RWPE2 (cell line): ENCODE measurements at regions not wholly inside any gene's neighbourhood (a gene's known extent, or its start where the extent isn't known, plus 50 kb on each side); places are given as distances from the start of the nearest gene placed in this dataset.

Source experiments
- ATAC-seq: fragments of 200-7000 bp; cut with Tn5 transposase; 3 replicates; pipeline ENCODE4 v1.9.1; 2021; ENCODE audit warnings: low read depth
- DNase-seq: peaks from one replicate; pipeline ENCODE4 v3.0.0-alpha.2; 2020; ENCODE audit warnings: low spot score
- H3K27ac ChIP-seq: fragments of 450-650 bp; 2 replicates; pipeline ENCODE4 v1.5.1; 2017; ENCODE audit warnings: mild to moderate bottlenecking; ENCODE audit not compliant: poor library complexity, severe bottlenecking
- H3K27me3 ChIP-seq: fragments of 250-450 bp; sonication (Bioruptor Pico); 2 replicates; pipeline ENCODE4 v1.5.1; 2021; ENCODE audit warnings: mild to moderate bottlenecking, moderate library complexity; ENCODE audit not compliant: insufficient read depth, poor library complexity, severe bottlenecking
- H3K36me3 ChIP-seq: fragments of 250-450 bp; sonication (Bioruptor Pico); 2 replicates; pipeline ENCODE4 v1.5.1; 2020; ENCODE audit warnings: low read depth, mild to moderate bottlenecking, moderate library complexity
- H3K4me1 ChIP-seq: fragments of 250-450 bp; sonication (Bioruptor Pico); 2 replicates; pipeline ENCODE4 v1.5.1; 2021; ENCODE audit warnings: mild to moderate bottlenecking, moderate library complexity; ENCODE audit not compliant: insufficient read depth, poor library complexity, severe bottlenecking
- H3K4me3 ChIP-seq: fragments of 250-450 bp; sonication (Bioruptor Pico); 2 replicates; pipeline ENCODE4 v1.5.1; 2021; ENCODE audit warnings: mild to moderate bottlenecking, moderate library complexity; ENCODE audit not compliant: severe bottlenecking
- H3K9me3 ChIP-seq: fragments of 250-450 bp; sonication (Bioruptor Pico); 2 replicates; pipeline ENCODE4 v1.5.1; 2021; ENCODE audit warnings: mild to moderate bottlenecking, moderate library complexity; ENCODE audit not compliant: severe bottlenecking
- TF ChIP-seq, protein P1 (sequence below): fragments of 450-650 bp; IDR thresholded peaks from one replicate; pipeline ENCODE4 v1.5.1; 2017; ENCODE audit warnings: mild to moderate bottlenecking, moderate library complexity; ENCODE audit not compliant: poor library complexity, severe bottlenecking

GRCh38 chr9:33742051-33742450 is 53.3 kb upstream of the PRSS3 start:
- TF ChIP-seq, protein P1, sequence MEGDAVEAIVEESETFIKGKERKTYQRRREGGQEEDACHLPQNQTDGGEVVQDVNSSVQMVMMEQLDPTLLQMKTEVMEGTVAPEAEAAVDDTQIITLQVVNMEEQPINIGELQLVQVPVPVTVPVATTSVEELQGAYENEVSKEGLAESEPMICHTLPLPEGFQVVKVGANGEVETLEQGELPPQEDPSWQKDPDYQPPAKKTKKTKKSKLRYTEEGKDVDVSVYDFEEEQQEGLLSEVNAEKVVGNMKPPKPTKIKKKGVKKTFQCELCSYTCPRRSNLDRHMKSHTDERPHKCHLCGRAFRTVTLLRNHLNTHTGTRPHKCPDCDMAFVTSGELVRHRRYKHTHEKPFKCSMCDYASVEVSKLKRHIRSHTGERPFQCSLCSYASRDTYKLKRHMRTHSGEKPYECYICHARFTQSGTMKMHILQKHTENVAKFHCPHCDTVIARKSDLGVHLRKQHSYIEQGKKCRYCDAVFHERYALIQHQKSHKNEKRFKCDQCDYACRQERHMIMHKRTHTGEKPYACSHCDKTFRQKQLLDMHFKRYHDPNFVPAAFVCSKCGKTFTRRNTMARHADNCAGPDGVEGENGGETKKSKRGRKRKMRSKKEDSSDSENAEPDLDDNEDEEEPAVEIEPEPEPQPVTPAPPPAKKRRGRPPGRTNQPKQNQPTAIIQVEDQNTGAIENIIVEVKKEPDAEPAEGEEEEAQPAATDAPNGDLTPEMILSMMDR, result no peak
- no peaks in the 10 kb centered on the region for H3K9me3 ChIP-seq
- no peak for ATAC-seq
- no peaks in the 10 kb centered on the region for H3K4me1 ChIP-seq
- no peak overlapping the region for H3K27ac ChIP-seq
- DNase-seq, result no peak
- H3K27me3 ChIP-seq, result no peaks in the 10 kb centered on the region
- no peaks in the 10 kb centered on the region for H3K36me3 ChIP-seq
- H3K4me3 ChIP-seq, result no peak overlapping the region

- no peaks in the 10 kb centered on the region for H3K36me3 ChIP-seq
- no peaks in the 10 kb centered on the region for H3K4me1 ChIP-seq
- DNase-seq (no peak), ATAC-seq (no peak)
- no peaks in the 10 kb centered on the region for H3K9me3 ChIP-seq
- no peak overlapping the region for H3K27ac ChIP-seq
- H3K27me3 ChIP-seq, result no peaks in the 10 kb centered on the region
- H3K4me3 ChIP-seq, result no peak overlapping the region
- TF ChIP-seq, protein P1, result peak; percentile 14
Observed at GRCh38 chr9:33742519-33742918, 52.8 kb upstream of the PRSS3 start.
